HCT116 (cell line): ENCODE measurements at regions not wholly inside any gene's neighbourhood (a gene's known extent, or its start where the extent isn't known, plus 50 kb on each side); places are given as distances from the start of the nearest gene placed in this dataset.

Experiments used
- CEBPB ChIP-seq: IDR thresholded peaks from 2 replicates; pipeline ENCODE4 v1.6.1; 2012; ENCODE audit warnings: low read depth
- CTCF ChIP-seq, 3 experiments: fragments of 200-600 bp in 1 of 3; sonication (generic) in 1 of 3; IDR thresholded peaks in 2 of 3; conservative IDR thresholded peaks in 1 of 3; 2 replicates each; pipeline ENCODE4 v1.5.1; 2012 to 2017; ENCODE audit warnings: low read depth in 2 of 3, low read length in 2 of 3, antibody characterized with exemption in 1 of 3, borderline replicate concordance in 1 of 3, control low read depth in 1 of 3, mild to moderate bottlenecking in 1 of 3, mixed read lengths in 1 of 3, mixed run types in 1 of 3, moderate library complexity in 1 of 3; ENCODE audit not compliant: insufficient read depth in 1 of 3
- EGR1 ChIP-seq: IDR thresholded peaks from 2 replicates; pipeline ENCODE4 v1.6.1; 2012; ENCODE audit warnings: low read depth
- JUND ChIP-seq: IDR thresholded peaks from 2 replicates; pipeline ENCODE4 v1.6.1; 2012
- POLR2A ChIP-seq: IDR thresholded peaks from 2 replicates; pipeline ENCODE4 v1.7.0; 2011; ENCODE audit warnings: borderline replicate concordance; ENCODE audit not compliant: insufficient read depth, insufficient read length; ENCODE audit errors: extremely low read depth
- POLR2AphosphoS5 ChIP-seq: IDR thresholded peaks from 2 replicates; pipeline ENCODE4 v1.6.1; 2011; ENCODE audit warnings: mild to moderate bottlenecking, low read depth, low read length, moderate library complexity
- ZBTB33 ChIP-seq: IDR thresholded peaks from 2 replicates; pipeline ENCODE4 v1.6.1; 2011; ENCODE audit warnings: mild to moderate bottlenecking, low read length, moderate library complexity; ENCODE audit not compliant: insufficient replicate concordance; ENCODE audit errors: extremely low read depth
- TF ChIP-seq, protein P1 (sequence below): IDR thresholded peaks from 2 replicates; pipeline ENCODE4 v1.6.1; 2012

GRCh38 chr1:96508233-96508632 lies 213.4 kb upstream of the PTBP2 start:
- no peak for TF ChIP-seq CTCF (IDR thresholded peaks at IDR 0.05 in 2 of 3, conservative IDR thresholded peaks at IDR 0.05 in 1 of 3; ENCODE audit: borderline replicate concordance in 1 of 3, insufficient read depth in 1 of 3, low read depth in 2 of 3, low read length in 2 of 3)
- no peak for TF ChIP-seq ZBTB33
- no peak for TF ChIP-seq JUND
- TF ChIP-seq CEBPB: no peak
- TF ChIP-seq POLR2A: no peak
- TF ChIP-seq, protein P1, sequence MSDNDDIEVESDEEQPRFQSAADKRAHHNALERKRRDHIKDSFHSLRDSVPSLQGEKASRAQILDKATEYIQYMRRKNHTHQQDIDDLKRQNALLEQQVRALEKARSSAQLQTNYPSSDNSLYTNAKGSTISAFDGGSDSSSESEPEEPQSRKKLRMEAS: no peak
- no peak for TF ChIP-seq EGR1
- no peak for TF ChIP-seq POLR2AphosphoS5
